HG03175 (cell line): ENCODE measurements at regions not wholly inside any gene's neighbourhood (a gene's known extent, or its start where the extent isn't known, plus 50 kb on each side); places are given as distances from the start of the nearest gene placed in this dataset.
"Not testable (repeated sequence)": the region's sequence is repeated elsewhere in the genome, so short reads cannot be mapped to it uniquely, and the experiment has no call there.

Experiments used
- ATAC-seq: cut with Tn5 transposase; IDR thresholded peaks from one replicate; pipeline ENCODE4 v1.9.1; 2021; ENCODE audit warnings: mild to moderate bottlenecking, moderate library complexity; ENCODE audit not compliant: unreplicated experiment

DNA sequence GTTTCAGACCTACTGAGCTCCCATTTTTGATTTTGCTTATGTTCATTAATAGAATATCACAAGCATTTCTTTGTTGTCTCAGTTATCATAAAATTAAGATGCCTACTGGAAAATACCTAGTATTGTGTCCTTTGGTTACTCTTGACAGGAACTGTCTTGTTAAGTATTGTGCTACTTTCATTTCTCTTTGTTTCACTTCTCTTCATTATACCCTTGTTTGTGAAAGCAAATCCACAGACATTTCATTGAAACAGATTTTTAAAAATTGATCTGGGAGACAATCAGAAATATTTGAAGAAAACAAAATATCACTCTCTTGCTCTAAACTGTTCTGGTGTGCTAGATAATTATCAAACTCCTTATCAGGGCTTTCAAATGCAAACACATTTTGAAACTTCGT, 290.5 kb upstream of the EYS start:
- ATAC-seq, result no peak

DNA sequence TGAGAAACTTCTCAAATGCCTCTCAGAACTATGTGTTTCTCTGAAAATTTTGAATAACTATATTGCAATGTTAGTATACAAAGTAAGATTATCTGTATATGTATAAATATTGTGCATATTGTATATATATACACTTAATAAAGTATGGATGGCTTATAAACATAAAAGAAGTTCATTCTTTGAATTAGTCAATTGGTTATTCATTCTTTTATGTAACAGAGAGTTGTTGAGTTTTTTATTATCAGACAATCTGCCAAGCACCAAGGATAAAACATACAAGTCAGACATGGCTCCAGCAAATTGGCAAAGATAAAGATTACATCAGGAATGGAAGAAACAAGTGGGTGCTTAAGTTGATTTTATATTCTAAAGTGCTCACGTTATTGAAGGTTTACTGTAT, 289.1 kb upstream of the EYS start:
- ATAC-seq, result no peak

DNA sequence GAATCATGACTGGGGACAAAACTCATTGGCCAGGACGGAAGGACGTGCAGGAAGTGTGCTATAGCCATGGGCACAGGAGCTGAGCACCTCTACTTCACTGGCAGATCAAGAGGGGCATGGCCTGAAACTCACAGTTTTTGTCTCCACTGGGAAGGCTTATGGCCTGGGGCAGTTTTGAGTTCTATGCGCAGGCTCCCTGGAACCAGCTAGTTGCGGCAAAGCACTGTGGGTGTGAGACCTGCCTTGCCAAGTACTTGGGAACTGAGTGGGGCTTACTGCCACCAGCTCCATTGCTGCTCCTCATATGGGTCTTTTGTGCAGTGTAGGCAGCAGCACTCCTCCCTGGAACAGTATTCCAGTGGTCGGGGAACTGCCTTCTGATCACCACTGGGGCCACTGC, 282.6 kb upstream of the EYS start:
- ATAC-seq, result no peak

DNA sequence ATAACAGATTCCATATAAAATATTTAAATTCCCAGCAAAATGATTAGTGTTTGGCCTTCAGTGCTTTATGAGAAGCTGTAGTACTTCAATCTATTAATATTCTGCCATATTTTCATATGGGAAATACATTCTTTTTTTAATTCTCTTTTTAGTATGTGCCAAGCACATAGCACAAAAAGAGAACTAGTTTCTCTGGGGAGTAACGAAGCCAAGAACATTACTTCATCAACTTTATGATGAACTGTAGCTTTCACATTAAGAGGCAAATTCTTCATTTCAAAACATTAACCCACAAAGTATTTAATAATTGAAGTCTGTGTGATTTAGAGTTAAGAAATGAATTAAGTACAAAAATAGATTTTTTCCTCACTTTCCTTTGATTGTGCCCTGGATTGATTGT, 281.0 kb upstream of the EYS start:
- no peak for ATAC-seq

GRCh38 chr6:65984089-65984488, 277.1 kb upstream of the EYS start:
- ATAC-seq, result no peak

DNA sequence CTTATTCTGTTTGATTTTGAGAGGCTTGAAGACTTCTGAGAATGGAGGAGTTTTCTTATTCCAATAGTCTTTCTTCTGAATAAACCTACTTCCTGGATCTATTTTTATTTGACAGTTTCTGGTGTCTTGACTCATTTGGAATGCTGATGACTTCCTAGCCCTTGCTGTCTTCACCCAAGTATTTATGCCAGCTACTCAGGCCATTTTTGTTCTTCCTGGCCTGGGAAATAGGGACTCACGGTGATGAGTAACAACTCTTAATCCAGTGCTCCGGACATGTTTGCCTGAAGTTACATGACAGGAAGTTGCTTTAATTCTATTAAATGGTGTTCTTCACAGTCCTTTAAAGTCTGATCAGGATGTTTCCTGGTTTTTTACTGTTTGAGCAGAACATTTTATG, 272.1 kb upstream of the EYS start:
- no peak for ATAC-seq

DNA sequence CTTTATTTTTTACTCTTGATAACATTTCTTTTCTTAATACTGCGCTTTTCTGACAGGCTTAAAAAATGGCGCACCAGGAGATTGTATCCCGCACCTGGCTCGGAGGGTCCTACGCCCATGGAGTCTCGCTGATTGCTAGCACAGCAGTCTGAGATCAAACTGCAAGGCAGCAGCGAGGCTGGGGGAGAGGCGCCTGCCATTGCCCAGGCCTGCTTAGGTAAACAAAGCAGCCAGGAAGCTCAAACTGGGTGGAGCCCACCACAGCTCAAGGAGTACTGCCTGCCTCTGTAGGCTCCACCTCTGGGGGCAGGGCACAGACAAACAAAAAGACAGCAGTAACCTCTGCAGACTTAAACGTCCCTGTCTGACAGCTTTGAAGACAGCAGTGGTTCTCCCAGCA, 264.2 kb upstream of the EYS start:
- not testable (repeated sequence) for ATAC-seq

DNA sequence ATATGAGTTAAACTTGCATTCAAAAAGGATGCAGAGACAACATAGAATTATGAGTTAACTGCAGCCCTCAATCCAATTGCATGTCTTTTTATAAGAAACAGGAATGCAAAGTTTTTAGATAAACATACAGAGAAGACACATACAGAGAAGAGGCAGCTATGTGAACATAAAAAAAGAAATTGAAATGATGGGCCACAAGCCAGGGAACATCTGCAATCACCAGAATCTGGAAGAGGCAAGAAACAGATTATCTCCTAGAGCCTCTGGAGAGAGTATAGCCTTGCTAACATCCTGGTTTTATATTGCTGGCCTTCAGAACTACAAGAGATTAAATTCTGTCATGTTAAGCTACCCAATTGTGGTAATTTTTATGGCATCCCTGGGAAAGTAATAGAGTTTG, 257.2 kb upstream of the EYS start:
- ATAC-seq, result no peak

- no peak for ATAC-seq
Measured at GRCh38 chr6:65955034-65955433, 248.0 kb upstream of the EYS start.

GRCh38 chr6:65948062-65948461, 241.0 kb upstream of the EYS start:
- ATAC-seq, result no peak

- ATAC-seq, result no peak
Measured at GRCh38 chr6:65943548-65943947, 236.5 kb upstream of the EYS start.

DNA sequence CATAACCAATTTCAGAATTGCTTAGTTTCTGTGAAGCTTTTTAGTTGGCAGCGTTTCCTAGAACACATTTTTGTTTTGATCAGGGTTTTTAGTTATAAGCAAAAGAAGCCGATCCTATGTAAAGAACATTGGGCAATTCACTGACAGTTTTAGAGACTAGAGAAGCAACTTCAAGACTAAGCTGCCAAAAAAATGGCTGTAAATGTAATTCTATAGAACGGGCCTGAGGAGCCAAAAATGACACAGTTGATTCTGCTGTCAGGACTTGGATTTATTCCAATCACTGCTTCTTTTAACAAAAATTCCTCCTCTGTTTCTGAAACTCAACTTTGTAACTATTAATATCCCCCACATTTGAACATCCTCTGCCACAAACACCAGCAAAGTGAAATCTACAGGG, 236.0 kb upstream of the EYS start:
- ATAC-seq, result no peak

GRCh38 chr6:65938000-65938399, 231.0 kb upstream of the EYS start:
- ATAC-seq, result no peak

DNA sequence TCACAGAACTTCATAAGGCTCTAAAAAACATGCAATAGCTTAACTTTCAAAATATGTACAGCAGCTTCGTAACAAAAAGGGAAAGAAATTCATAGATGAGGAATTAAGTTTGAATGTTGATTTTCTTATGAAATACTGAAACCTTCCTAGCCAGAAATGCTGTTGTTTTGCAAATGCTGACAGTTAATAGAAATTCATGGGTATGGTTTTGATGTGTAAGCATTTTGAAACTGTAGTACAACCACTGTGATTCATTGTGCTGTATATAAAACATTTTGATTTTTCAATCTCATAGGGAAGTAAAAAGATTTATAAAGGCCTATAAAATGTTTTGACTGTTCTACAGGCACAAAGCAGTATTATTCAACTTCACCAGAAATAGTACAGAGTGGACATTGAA, 228.4 kb upstream of the EYS start:
- no peak for ATAC-seq

DNA sequence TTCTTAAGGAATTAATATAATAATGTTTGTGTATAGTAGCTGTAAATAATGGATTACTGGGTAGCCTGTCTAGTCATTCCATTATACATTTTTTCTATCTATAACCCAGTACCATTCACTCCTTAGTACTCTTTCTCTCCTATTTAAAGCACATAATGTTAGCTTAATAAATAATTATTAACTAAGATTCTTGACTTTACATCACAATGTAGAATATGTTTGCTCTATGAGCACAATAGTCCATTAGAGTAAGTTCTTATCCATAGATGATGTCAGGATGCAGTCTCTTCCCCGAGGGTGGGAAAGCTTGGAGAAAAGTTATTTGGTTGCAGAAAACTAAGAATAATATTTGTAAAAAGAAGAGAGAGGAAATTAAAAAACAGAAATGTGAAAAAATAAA, 226.4 kb upstream of the EYS start:
- no peak for ATAC-seq

GRCh38 chr6:65927141-65927540, 220.1 kb upstream of the EYS start:
- no peak for ATAC-seq

DNA sequence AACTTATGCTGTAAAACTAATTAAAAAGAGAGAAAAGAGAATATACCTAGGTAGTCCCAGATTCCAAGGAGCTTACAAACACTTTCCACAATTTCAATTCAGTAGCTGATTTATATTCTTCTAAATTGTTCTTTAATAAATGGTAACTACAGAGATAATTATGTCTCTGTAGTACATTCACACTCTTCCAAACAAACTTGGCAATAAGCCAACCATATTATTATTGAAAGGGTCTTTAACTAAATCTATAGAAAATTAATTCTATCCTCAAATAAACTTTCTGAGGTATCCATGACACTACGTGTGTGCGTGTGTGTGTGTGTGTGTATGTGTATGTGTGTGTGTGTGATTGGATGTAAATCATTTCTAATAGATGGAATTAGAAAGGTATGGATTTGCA, 217.4 kb upstream of the EYS start:
- no peak for ATAC-seq

DNA sequence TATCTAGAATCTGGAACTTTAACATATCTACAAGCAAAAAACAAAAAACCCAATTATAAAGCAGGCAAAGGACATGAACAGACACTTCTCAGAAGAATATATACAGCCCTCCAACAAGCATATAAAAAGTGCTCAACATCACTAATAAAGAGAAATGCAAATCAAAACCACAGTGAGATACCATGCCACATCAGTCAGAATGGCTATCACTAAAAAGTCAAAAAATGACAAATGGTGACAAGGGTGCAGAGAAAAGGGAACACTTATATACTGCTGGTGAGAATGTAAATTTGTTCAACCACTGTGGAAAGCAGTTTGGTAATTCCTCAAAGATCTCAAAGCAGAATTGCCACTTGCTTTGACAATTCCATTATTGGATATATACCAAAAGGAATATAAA, 215.0 kb upstream of the EYS start:
- no peak for ATAC-seq

DNA sequence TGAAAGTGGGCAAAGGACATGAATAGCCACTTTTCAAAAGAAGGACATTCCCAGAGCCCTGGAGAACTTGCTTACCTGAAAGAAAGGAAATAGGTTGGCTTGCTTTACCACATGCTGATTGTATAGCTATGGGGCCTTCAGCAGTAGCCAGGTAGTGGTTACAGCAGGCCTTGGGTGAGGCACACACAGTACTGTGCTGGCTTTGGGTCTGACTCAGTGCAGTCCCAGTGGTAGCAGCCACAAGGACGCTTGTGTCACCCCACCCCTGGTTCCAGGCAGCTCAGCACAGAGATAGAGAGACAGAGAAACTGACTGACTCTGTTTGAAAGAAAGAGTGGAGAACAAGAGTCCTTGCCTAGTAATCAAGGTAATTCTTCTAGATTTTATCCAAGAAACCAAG, 201.0 kb upstream of the EYS start:
- no peak for ATAC-seq

DNA sequence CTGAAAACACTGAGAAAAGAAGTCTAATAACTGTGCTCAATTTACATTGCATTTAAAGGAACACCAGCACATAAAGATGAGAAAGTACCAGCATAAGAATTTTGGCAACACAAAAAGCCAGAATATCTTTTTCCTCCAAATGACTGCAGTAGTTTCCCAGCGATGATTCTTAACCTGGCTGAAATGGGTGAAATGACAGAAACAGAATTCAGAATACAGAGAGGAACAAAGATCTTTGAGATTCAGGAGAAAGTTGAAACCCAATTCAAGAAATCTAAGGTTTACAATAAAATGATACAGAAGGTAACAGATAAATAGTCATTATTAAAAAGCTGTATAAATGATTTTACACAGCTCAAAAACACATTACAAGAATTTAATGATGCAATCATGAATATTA, 197.0 kb upstream of the EYS start:
- no peak for ATAC-seq

DNA sequence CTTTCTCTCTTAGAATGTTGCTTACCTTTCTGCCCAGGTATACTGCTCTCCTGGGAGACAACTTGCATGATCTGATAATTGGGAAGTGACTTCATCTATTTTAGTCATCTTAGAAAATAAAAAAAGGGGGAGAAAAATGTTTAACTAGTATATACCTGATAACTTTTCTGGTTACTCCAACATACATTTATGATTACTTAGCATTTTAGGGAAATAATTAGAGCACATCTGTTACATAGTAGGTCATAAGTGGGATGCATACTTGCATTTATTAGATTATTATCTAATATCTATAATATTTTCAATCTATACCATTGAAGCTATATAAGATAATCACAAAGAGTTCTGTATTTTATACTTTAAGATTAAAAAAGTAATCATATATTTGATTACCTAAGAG, 193.9 kb upstream of the EYS start:
- no peak for ATAC-seq

DNA sequence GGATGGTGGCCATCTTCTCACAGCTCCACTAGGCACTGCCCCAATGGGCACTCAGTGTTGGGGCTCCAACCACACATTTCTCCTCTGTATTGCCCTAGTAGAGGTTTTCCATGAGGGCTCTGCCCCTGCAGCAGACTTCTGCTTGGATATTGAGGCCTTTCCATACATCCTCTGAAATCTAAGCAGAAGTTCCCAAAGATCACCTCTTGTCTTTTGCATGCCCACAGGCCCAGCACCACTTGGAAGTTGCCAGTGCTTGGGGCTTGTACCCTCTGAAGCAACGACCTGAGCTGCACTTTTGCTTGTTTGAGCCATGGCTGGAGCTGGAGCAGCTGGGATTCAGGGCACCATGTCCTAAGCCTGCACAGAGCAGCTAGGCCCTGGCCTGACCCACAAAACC, 189.1 kb upstream of the EYS start:
- ATAC-seq, result no peak

- no peak for ATAC-seq
Measured at GRCh38 chr6:65876668-65877067, 169.6 kb upstream of the EYS start.

GRCh38 chr6:65852369-65852852, 145.4 kb upstream of the EYS start:
- no peak for ATAC-seq
